Keratinocyte (primary cell): ENCODE measurements at regions not wholly inside any gene's neighbourhood (a gene's known extent, or its start where the extent isn't known, plus 50 kb on each side); places are given as distances from the start of the nearest gene placed in this dataset.

Source experiments
- DNase-seq: peaks from one replicate; pipeline ENCODE4 v3.0.0-alpha.2; 2011; ENCODE audit warnings: low read depth, missing footprints, low spot score
- FAIRE-seq: peaks from 2 replicates; lab custom pipeline; 2011; peaks lifted over from hg19 to GRCh38; lab: Jason Lieb, UNC
- H2AFZ ChIP-seq: 2 replicates; pipeline ENCODE4 v1.6.0; 2012; ENCODE audit warnings: low read length, control low read depth, inconsistent platforms; ENCODE audit not compliant: control insufficient read depth
- H3K27ac ChIP-seq: 2 replicates; pipeline ENCODE4 v1.5.1; 2011; ENCODE audit warnings: low read length; ENCODE audit not compliant: control insufficient read depth, insufficient read depth
- H3K27me3 ChIP-seq: 3 replicates; pipeline ENCODE4 v1.6.0; 2011; ENCODE audit warnings: low read length; ENCODE audit not compliant: control insufficient read depth, insufficient read depth; ENCODE audit errors: extremely low read depth
- H3K36me3 ChIP-seq, 2 experiments: 2 replicates in 1 of 2; 3 replicates in 1 of 2; pipeline ENCODE4 v1.5.1; 2011; ENCODE audit warnings: low read length in 2 of 2, mild to moderate bottlenecking in 1 of 2; ENCODE audit not compliant: control insufficient read depth in 2 of 2, insufficient read depth in 2 of 2; ENCODE audit errors: extremely low read depth in 1 of 2
- H3K4me1 ChIP-seq: 3 replicates; pipeline ENCODE4 v1.5.1; 2011; ENCODE audit warnings: low read length; ENCODE audit not compliant: control insufficient read depth, insufficient read depth; ENCODE audit errors: extremely low read depth
- H3K4me2 ChIP-seq: 3 replicates; pipeline ENCODE4 v1.6.0; 2011; ENCODE audit warnings: low read depth, low read length; ENCODE audit not compliant: control insufficient read depth, insufficient read depth; ENCODE audit errors: extremely low read depth
- H3K4me3 ChIP-seq, 3 experiments: fragments of 200-600 bp in 1 of 3; sonication (generic) in 1 of 3; 2 replicates in 2 of 3; 3 replicates in 1 of 3; pipeline ENCODE4 v1.5.1; 2011 to 2016; ENCODE audit warnings: low read length in 3 of 3, mild to moderate bottlenecking in 3 of 3, control low read depth in 2 of 3, inconsistent platforms in 1 of 3, low read depth in 1 of 3, mixed read lengths in 1 of 3, mixed run types in 1 of 3, moderate library complexity in 1 of 3; ENCODE audit not compliant: control insufficient read depth in 2 of 3, insufficient read depth in 2 of 3; ENCODE audit errors: extremely low read depth in 1 of 3
- H3K79me2 ChIP-seq: 2 replicates; pipeline ENCODE4 v1.6.0; 2012; ENCODE audit warnings: low read length; ENCODE audit not compliant: control insufficient read depth, insufficient read depth
- H3K9ac ChIP-seq: 3 replicates; pipeline ENCODE4 v1.6.0; 2011; ENCODE audit warnings: low read length; ENCODE audit not compliant: control insufficient read depth, insufficient read depth; ENCODE audit errors: extremely low read depth
- H3K9me1 ChIP-seq: 3 replicates; pipeline ENCODE4 v1.6.0; 2011; ENCODE audit warnings: low read length; ENCODE audit not compliant: control insufficient read depth, insufficient read depth; ENCODE audit errors: extremely low read depth
- H3K9me3 ChIP-seq: 2 replicates; pipeline ENCODE4 v1.5.1; 2012; ENCODE audit warnings: low read depth, low read length; ENCODE audit not compliant: control insufficient read depth
- H4K20me1 ChIP-seq: 3 replicates; pipeline ENCODE4 v1.6.0; 2011; ENCODE audit warnings: low read length; ENCODE audit not compliant: control insufficient read depth, insufficient read depth; ENCODE audit errors: extremely low read depth
- CTCF ChIP-seq, 3 experiments: IDR thresholded peaks in 1 of 3; conservative IDR thresholded peaks in 1 of 3; optimal IDR thresholded peaks in 1 of 3; 2 replicates in 2 of 3; 3 replicates in 1 of 3; pipeline versions ENCODE3 to v1.5.1; 2011; ENCODE audit warnings: low read length in 3 of 3, mild to moderate bottlenecking in 3 of 3, moderate library complexity in 2 of 3, control low read depth in 1 of 3, inconsistent platforms in 1 of 3; ENCODE audit not compliant: insufficient read depth in 2 of 3; ENCODE audit errors: extremely low read depth in 1 of 3
- EZH2 ChIP-seq: IDR thresholded peaks from one replicate; pipeline ENCODE4 v1.6.1; 2012; ENCODE audit warnings: inconsistent platforms, mild to moderate bottlenecking, low read length, moderate library complexity
- dilution Hi-C: fragments of 300-500 bp; cut with MboI; formaldehyde crosslinking; loops from one replicate; pipeline ENCODE4 v1.7.0; 2020; ENCODE audit warnings: low sequenced_read_pairs; ENCODE audit not compliant: extremely low pct_ligation_motif_present

- Histone ChIP-seq H3K9me3 (no peaks in the 10 kb centered on the region), H2AFZ (no peak overlapping the region), H3K36me3 (no peaks in the 10 kb centered on the region), H3K79me2 (no peaks in the 10 kb centered on the region), H4K20me1 (no peaks in the 10 kb centered on the region), H3K4me2 (no peak overlapping the region), H3K27ac (no peak overlapping the region), H3K4me3 (no peak overlapping the region), H3K4me1 (no peaks in the 10 kb centered on the region), H3K9me1 (no peaks in the 10 kb centered on the region), H3K9ac (no peak overlapping the region), H3K27me3 (no peaks in the 10 kb centered on the region)
- dilution Hi-C loops = no loop called here
- DNase-seq (no peak), FAIRE-seq (no peak)
- TF ChIP-seq EZH2 (no peak), CTCF (optimal IDR thresholded peaks at IDR 0.05 in 1 of 3, IDR thresholded peaks at IDR 0.05 in 1 of 3, conservative IDR thresholded peaks at IDR 0.05 in 1 of 3; ENCODE audit: extremely low read depth in 1 of 3, insufficient read depth in 2 of 3, low read length in 3 of 3) (no peak)
These were observed 68.3 kb upstream of the DACH1 start for GRCh38 chr13:71935166-71935840.

GRCh38 chr13:71924931-71925330 is 57.9 kb upstream of the DACH1 start:
- H4K20me1 ChIP-seq = no peaks in the 10 kb centered on the region
- H3K9ac ChIP-seq = no peak overlapping the region
- dilution Hi-C loops = no loop called here
- DNase-seq (no peak), FAIRE-seq (no peak)
- H3K9me1 ChIP-seq = no peaks in the 10 kb centered on the region
- H3K27me3 ChIP-seq = no peaks in the 10 kb centered on the region
- H3K4me2 ChIP-seq = no peak overlapping the region
- no peak overlapping the region for H3K27ac ChIP-seq
- H3K79me2 ChIP-seq = no peaks in the 10 kb centered on the region
- H3K36me3 ChIP-seq = no peaks in the 10 kb centered on the region
- no peak for TF ChIP-seq EZH2
- TF ChIP-seq CTCF (optimal IDR thresholded peaks at IDR 0.05 in 1 of 3, IDR thresholded peaks at IDR 0.05 in 1 of 3, conservative IDR thresholded peaks at IDR 0.05 in 1 of 3; ENCODE audit: extremely low read depth in 1 of 3, insufficient read depth in 2 of 3, low read length in 3 of 3) = no peak
- H3K4me1 ChIP-seq = no peaks in the 10 kb centered on the region
- no peaks in the 10 kb centered on the region for H3K9me3 ChIP-seq
- H3K4me3 ChIP-seq = no peak overlapping the region
- no peak overlapping the region for H2AFZ ChIP-seq
